ENCODE measurements at regions not wholly inside any gene's neighbourhood (a gene's known extent, or its start where the extent isn't known, plus 50 kb on each side); places are given as distances from the start of the nearest gene placed in this dataset.

DNA sequence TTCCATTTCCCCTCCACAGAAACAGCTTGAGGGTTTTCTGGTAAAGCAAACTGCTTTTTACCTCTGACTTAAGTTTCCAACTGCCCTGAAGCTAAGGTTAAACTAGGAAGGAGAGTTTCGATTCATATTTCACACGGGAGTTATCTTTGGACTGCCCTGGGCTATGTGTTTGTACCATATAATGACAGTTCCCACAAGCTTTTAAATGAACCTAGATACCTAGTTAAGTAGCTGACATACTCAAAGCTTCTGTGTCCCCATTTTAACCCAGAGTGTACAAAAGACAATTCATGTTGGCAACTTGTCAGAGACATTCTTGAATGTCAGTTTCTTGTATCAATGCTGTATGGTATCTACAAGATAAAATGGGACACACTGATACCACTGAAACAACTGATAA is 1296.6 kb upstream of the IGFBP7 start:
- TF ChIP-seq, protein P1, sequence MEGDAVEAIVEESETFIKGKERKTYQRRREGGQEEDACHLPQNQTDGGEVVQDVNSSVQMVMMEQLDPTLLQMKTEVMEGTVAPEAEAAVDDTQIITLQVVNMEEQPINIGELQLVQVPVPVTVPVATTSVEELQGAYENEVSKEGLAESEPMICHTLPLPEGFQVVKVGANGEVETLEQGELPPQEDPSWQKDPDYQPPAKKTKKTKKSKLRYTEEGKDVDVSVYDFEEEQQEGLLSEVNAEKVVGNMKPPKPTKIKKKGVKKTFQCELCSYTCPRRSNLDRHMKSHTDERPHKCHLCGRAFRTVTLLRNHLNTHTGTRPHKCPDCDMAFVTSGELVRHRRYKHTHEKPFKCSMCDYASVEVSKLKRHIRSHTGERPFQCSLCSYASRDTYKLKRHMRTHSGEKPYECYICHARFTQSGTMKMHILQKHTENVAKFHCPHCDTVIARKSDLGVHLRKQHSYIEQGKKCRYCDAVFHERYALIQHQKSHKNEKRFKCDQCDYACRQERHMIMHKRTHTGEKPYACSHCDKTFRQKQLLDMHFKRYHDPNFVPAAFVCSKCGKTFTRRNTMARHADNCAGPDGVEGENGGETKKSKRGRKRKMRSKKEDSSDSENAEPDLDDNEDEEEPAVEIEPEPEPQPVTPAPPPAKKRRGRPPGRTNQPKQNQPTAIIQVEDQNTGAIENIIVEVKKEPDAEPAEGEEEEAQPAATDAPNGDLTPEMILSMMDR (IDR thresholded peaks at IDR 0.05; ENCODE audit: low read depth, low read length), result no peak
- DNase-seq (ENCODE audit: low read depth, low spot score), result no peak
- H3K4me3 ChIP-seq (ENCODE audit: low read depth, low read length), result no peak overlapping the region
- in situ Hi-C loops (cut with HindIII; ENCODE audit: low sequenced_read_pairs), result no loop called here

DNA sequence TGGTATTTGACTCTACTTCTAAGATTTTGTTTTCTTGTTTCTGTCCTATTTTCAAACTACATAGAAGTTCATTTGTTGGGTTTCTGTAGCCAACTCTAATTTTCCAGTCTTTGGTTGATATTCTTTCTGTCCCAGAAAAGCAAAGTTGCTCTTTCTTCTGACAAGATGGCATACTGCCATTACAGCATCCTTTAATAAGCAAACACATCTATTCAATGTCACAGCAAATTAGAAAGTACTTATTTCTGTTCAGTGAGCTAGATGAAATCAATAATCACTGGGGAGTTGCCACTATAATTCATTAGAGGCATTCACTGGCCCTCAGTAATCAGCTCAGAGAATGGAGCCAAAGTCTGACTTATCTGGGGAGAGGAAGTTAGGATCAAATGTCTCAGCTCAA is 1258.0 kb upstream of the IGFBP7 start:
- no peak overlapping the region for H3K4me3 ChIP-seq (ENCODE audit: low read depth, low read length)
- in situ Hi-C loops (cut with HindIII; ENCODE audit: low sequenced_read_pairs), result no loop called here
- TF ChIP-seq, protein P1 (IDR thresholded peaks at IDR 0.05; ENCODE audit: low read depth, low read length), result no peak
- DNase-seq (ENCODE audit: low read depth, low spot score), result no peak

DNA sequence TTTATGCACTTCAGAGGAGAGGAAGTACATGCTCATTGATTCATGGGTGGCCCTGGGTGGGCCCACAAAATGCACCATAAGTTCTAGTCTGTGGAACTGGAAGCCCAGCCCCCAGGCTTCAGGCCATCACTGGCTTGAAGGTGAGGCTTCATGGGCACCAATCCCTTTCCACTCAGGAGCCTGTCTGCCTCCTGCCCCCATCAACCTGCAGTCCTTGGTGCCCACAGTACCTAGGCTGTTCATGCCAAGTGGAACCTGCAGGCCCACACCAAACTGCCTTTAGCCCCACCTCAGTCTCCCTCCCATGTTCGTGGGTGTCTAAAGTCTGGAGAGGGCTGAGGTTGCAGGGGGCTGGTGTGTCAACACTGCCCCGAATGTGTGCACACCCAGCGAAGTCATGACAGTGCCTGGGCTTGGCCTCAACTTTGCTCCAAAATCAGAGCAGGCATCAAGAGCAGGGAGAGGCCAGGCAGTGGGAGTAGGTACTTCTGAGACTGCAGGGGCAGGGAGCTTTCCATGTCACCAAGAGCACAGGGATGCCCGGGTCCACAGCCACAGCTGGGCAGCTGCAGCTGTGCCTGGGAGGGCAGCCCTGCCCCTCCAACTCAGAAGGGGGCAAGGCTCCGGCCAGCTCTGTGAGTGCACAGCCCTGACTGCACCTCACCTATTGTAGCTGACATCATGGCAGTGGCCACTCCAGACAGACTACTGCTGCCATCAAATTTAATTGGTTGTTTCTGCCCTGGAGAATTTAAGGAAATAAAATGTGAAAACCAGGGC is 1250.4 kb upstream of the IGFBP7 start:
- in situ Hi-C loops (cut with HindIII; ENCODE audit: low sequenced_read_pairs), result no loop called here
- TF ChIP-seq, protein P1 (IDR thresholded peaks at IDR 0.05; ENCODE audit: low read depth, low read length), result no peak
- DNase-seq (ENCODE audit: low read depth, low spot score), result no peak
- no peak overlapping the region for H3K4me3 ChIP-seq (ENCODE audit: low read depth, low read length)

GRCh38 chr4:58359590-58359989 is 1249.4 kb upstream of the IGFBP7 start:
- DNase-seq (ENCODE audit: low read depth, low spot score), result no peak
- in situ Hi-C loops (cut with HindIII; ENCODE audit: low sequenced_read_pairs), result no loop called here
- H3K4me3 ChIP-seq (ENCODE audit: low read depth, low read length), result no peak overlapping the region
- TF ChIP-seq, protein P1 (IDR thresholded peaks at IDR 0.05; ENCODE audit: low read depth, low read length), result no peak

- in situ Hi-C loops (cut with HindIII; ENCODE audit: low sequenced_read_pairs), result no loop called here
- DNase-seq (ENCODE audit: low read depth, low spot score), result no peak
- TF ChIP-seq, protein P1 (IDR thresholded peaks at IDR 0.05; ENCODE audit: low read depth, low read length), result no peak
- H3K4me3 ChIP-seq (ENCODE audit: low read depth, low read length), result no peak overlapping the region
Observed at GRCh38 chr4:58357947-58358346, 1247.8 kb upstream of the IGFBP7 start.

- TF ChIP-seq, protein P1 (IDR thresholded peaks at IDR 0.05; ENCODE audit: low read depth, low read length), result no peak
- in situ Hi-C loops (cut with HindIII; ENCODE audit: low sequenced_read_pairs), result no loop called here
- H3K4me3 ChIP-seq (ENCODE audit: low read depth, low read length), result no peak overlapping the region
- DNase-seq (ENCODE audit: low read depth, low spot score), result no peak
Observed at GRCh38 chr4:58325070-58325469, 1214.9 kb upstream of the IGFBP7 start.
